WI38 (cell line): ENCODE measurements at regions not wholly inside any gene's neighbourhood (a gene's known extent, or its start where the extent isn't known, plus 50 kb on each side); places are given as distances from the start of the nearest gene placed in this dataset.

Experiments used
- H3K4me3 ChIP-seq: 2 replicates; pipeline ENCODE4 v1.5.1; 2011; ENCODE audit warnings: low read depth, mild to moderate bottlenecking, control low read depth, low read length
- TF ChIP-seq, protein P1 (sequence below): IDR thresholded peaks from 2 replicates; pipeline ENCODE4 v1.5.1; 2012; ENCODE audit warnings: low read depth, mild to moderate bottlenecking, control low read depth, low read length

DNA sequence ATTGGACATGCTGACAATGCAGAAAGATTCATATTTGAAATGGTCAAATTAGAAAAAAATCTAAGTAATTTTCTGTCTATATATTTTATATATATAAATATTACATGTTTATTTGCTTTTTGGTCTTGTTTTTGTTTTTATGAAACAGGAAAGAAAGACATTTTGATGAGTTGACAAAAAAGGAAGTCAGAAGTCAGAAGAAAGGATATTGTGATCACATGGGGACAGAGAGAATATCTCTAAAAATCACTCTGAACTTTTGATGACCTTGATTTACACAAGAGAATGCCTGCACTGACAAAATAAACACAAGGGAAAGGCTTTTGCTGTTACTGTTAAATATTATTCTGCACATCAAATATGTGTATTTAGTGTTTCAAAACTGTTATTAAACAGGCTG, 811.2 kb downstream of the SI start:
- TF ChIP-seq, protein P1, sequence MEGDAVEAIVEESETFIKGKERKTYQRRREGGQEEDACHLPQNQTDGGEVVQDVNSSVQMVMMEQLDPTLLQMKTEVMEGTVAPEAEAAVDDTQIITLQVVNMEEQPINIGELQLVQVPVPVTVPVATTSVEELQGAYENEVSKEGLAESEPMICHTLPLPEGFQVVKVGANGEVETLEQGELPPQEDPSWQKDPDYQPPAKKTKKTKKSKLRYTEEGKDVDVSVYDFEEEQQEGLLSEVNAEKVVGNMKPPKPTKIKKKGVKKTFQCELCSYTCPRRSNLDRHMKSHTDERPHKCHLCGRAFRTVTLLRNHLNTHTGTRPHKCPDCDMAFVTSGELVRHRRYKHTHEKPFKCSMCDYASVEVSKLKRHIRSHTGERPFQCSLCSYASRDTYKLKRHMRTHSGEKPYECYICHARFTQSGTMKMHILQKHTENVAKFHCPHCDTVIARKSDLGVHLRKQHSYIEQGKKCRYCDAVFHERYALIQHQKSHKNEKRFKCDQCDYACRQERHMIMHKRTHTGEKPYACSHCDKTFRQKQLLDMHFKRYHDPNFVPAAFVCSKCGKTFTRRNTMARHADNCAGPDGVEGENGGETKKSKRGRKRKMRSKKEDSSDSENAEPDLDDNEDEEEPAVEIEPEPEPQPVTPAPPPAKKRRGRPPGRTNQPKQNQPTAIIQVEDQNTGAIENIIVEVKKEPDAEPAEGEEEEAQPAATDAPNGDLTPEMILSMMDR = no peak
- H3K4me3 ChIP-seq = no peak overlapping the region

DNA sequence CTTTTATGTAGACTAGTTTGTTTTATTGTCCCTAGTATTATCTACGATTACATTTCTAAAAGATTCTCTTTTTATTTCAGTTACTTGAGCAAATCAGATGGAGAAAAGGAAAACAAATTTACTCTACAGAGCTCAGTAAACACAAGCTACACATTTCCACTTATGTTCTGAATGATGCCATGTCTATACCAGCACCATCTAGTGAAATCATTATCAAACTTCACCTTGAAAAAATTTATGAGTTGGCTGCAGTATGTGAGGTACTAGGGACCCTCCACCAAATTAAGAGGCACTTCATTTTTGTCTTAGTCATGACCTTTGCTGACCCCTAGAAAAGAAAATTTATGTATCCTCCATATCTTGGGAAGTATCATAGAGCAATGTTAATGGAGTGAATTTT, 827.4 kb downstream of the SI start:
- TF ChIP-seq, protein P1 = no peak
- H3K4me3 ChIP-seq = no peak overlapping the region

DNA sequence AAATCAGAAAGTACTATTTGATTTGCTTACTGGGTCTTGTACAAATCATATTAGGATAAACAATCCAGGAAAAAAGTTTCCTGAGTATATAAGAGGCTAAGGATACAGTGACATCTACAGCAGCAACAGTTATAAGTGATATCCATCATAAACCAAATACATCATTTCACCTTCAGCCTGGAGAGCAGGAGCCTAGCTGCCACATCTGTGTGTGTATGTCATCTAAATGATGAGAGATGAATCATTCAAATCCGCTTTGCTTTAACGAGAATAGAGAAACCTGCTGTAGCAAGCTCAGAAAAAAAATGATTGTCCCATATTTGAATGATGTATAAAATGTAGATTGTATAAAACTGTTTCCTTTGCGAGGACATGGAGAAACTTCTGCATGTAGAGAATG, 841.4 kb downstream of the SI start:
- TF ChIP-seq, protein P1 = no peak

DNA sequence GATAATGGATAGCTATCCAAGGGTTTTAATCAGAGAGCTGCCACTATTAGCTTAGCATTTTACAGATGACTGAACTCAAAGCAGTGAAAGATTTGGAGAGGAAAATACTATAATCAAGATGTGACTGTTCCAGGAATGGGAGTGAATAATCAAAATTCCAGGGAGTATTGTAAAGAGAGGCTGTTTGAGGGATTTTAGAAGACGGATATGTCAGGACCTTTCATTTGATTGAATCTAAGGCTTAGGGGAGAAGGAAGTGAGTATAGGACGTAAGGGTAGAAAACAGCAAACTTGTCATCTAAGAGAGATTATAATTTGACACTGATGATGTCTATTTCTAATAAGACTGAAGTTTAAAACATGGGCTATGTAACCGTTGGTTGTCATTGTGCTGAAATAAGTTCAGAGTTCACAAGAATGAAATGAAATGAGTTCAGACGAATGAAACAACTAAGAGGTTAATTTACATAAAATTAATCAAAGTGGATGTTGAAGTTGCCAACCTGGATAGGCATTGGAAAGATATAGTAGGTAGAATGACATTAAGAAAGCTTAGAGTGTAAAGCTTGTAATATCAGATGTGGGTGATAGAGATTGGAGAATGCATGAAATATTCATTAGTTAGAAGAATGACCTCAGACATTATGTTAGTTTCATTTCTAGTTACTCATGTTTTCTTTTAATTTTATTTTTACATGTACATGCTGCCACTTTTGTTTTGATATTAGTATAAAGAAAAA, 842.8 kb downstream of the SI start:
- no peak overlapping the region for H3K4me3 ChIP-seq
- TF ChIP-seq, protein P1 = no peak

More for the DNA sequence above, 841.4 kb downstream of the SI start:
- H3K4me3 ChIP-seq = no peak overlapping the region

DNA sequence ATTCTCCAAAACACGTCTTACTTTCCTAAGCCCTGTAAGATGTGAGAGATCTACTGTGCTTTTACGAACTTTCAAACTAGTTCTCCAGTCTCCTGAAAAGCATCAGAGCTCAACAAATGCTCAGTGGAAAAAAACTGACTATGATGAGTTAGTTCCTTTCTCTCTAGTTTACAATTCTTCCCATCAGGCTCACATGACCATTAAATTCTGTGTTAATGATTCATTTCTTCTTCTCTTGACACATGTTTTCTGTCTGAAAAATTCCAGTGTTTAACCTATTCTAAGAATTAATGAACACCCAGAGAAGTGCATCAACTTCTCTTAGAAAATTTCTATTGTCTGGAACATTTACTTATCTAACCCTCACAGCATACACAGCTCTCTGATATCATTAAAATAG, 844.3 kb downstream of the SI start:
- TF ChIP-seq, protein P1 = no peak
- no peak overlapping the region for H3K4me3 ChIP-seq

DNA sequence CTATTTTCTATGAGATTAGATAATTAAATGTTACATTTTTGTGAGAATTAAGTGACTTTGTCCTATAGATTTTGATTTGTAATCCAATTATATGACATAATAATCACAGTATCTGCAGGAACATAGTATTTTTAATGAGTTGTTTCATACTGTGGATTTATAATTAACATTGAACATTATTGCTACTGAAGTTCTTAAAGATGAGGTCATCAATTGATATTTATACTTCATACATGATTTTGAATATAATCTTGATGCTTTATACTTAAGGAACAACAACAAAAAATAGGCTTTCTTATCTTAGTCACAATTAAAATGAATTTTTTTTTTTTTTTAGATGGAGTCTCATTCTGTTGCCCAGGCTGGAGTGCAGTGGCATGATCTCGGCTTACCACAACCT, 846.6 kb downstream of the SI start:
- TF ChIP-seq, protein P1 = no peak
- H3K4me3 ChIP-seq = no peak overlapping the region

DNA sequence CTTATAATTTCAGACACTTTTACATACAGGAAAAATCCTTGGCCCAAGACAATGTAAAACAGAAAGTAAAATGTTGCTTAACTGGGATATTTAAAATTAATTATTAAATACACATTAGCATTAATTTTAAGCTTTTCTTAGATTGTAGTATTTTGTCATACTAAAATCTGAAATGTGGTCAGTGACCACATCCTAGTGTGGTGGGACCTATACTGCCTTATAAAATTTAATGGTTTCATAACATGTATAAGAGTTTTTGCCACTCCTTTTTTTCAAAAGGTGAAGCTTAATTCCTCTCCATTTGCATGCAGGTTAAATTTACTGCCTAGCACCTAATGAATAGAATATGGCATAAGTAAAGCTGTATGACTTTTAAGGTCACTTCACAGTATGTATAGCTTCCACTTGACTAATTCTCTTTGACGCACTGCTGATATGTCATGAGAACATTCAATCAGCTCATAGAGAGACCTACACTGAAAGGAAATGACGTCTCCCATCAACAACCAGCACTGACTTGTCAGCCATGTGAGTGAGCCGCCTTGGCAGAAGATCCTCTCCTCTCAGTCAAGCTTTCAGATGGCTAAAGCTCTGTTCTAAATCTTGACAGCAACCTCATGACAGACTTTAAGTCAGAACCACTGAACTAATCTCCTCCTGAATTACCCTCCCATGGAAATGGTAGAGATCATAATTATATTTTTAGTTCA, 847.8 kb downstream of the SI start:
- no peak overlapping the region for H3K4me3 ChIP-seq
- TF ChIP-seq, protein P1 = no peak
